Tibial artery (tissue), 4 donors: ENCODE measurements at regions not wholly inside any gene's neighbourhood (a gene's known extent, or its start where the extent isn't known, plus 50 kb on each side); places are given as distances from the start of the nearest gene placed in this dataset.

ENCODE experiments used
- DNase-seq, 2 donors: peaks; one replicate each; pipeline ENCODE4 v3.0.0-alpha.2; 2019
- H3K27ac ChIP-seq, 2 donors: fragments of 200-600 bp; sonication (generic) in 1 of 2; 1 replicate in 1 of 2; 2 replicates in 1 of 2; pipeline ENCODE4 v1.5.1; 2018 to 2019; ENCODE audit warnings: mild to moderate bottlenecking in 1 of 2
- H3K27me3 ChIP-seq, 2 donors: fragments of 200-600 bp; sonication (generic) in 1 of 2; one replicate each; pipeline versions ENCODE4 v1.5.1 to v1.6.0; 2016 to 2019
- H3K36me3 ChIP-seq, 3 donors: fragments of 200-600 bp; sonication (generic) in 2 of 3; one replicate each; pipeline ENCODE4 v1.5.1; 2016 to 2019; ENCODE audit warnings: mild to moderate bottlenecking in 2 of 3
- H3K4me1 ChIP-seq, 4 donors: fragments of 200-600 bp; sonication (generic) in 2 of 4; 1 replicate in 3 of 4; 2 replicates in 1 of 4; pipeline ENCODE4 v1.5.1; 2016 to 2019
- H3K4me3 ChIP-seq, 2 donors: fragments of 200-600 bp; sonication (generic) in 1 of 2; 1 replicate in 1 of 2; 2 replicates in 1 of 2; pipeline ENCODE4 v1.5.1; 2018 to 2019; ENCODE audit warnings: mild to moderate bottlenecking in 2 of 2
- H3K9me3 ChIP-seq, 3 donors: fragments of 200-600 bp; sonication (generic) in 1 of 3; one replicate each; pipeline ENCODE4 v1.5.1; 2016 to 2019
- intact Hi-C: fragments of 100-400 bp; cut with DNase I; formaldehyde crosslinking; loops from one replicate; pipeline ENCODE4 v1.15.0; 2023; ENCODE audit warnings: low total_unique reads
- TF ChIP-seq, protein P1 (sequence below), 2 experiments: fragments of 200-600 bp in 1 of 2; fragments of 450-650 bp in 1 of 2; IDR thresholded peaks; one replicate each; pipeline ENCODE4 v1.5.1; 2017 to 2019; ENCODE audit warnings: antibody characterized with exemption in 2 of 2, mild to moderate bottlenecking in 1 of 2, moderate library complexity in 1 of 2

- no peak for DNase-seq
- Histone ChIP-seq H3K4me1 (no peaks in the 10 kb centered on the region), H3K27ac (no peak overlapping the region), H3K4me3 (no peak overlapping the region), H3K27me3 (peaks cover 0 to 16% of the 10 kb centered on the region in 2 donors), H3K36me3 (no peaks in the 10 kb centered on the region), H3K9me3 (no peaks in the 10 kb centered on the region)
- TF ChIP-seq, protein P1, sequence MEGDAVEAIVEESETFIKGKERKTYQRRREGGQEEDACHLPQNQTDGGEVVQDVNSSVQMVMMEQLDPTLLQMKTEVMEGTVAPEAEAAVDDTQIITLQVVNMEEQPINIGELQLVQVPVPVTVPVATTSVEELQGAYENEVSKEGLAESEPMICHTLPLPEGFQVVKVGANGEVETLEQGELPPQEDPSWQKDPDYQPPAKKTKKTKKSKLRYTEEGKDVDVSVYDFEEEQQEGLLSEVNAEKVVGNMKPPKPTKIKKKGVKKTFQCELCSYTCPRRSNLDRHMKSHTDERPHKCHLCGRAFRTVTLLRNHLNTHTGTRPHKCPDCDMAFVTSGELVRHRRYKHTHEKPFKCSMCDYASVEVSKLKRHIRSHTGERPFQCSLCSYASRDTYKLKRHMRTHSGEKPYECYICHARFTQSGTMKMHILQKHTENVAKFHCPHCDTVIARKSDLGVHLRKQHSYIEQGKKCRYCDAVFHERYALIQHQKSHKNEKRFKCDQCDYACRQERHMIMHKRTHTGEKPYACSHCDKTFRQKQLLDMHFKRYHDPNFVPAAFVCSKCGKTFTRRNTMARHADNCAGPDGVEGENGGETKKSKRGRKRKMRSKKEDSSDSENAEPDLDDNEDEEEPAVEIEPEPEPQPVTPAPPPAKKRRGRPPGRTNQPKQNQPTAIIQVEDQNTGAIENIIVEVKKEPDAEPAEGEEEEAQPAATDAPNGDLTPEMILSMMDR (IDR thresholded peaks at IDR 0.05), result no peak
- intact Hi-C loops, result no loop called here
Measured at GRCh38 chr5:135713161-135713915, 121.1 kb upstream of the SLC25A48 start.

- Histone ChIP-seq H3K4me3 (no peak overlapping the region), H3K27me3 (peaks cover 0 to 16% of the 10 kb centered on the region in 2 donors), H3K27ac (no peak overlapping the region), H3K4me1 (no peaks in the 10 kb centered on the region), H3K36me3 (no peaks in the 10 kb centered on the region), H3K9me3 (no peaks in the 10 kb centered on the region)
- intact Hi-C loops, result no loop called here
- DNase-seq, result no peak
- TF ChIP-seq, protein P1 (IDR thresholded peaks at IDR 0.05), result no peak
Measured at GRCh38 chr5:135711911-135712310, 122.6 kb upstream of the SLC25A48 start.

DNA sequence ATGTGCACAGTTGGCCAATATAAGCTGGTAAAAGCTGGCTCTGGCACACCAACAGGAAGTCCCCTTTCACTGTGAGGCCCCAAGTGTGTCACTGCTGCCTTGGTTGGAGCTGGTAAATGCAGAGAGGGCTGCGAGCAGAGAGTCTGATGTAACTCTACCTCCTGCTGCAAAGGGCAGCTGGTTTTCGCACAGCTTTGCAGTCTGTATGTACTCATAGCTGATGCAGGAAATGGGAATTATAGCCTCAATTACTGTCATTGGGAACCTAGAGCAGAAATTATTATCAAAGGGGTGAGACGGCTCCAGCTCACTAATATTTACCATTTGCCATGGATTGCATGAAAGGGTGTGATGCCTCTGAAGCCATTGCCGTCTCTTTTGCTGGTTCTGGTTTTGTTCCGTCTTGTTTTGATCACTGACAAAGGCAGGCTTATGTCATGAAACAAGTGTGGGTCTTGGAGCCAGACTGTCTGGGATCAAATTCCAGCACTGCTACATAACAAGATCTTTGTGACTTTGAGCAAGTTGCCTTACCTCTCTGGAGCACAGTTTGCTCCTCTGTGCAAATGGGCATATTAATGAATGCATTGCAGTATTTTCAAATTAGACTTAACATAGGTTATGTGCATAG, 124.3 kb upstream of the SLC25A48 start:
- Histone ChIP-seq H3K27ac (no peak overlapping the region), H3K9me3 (no peaks in the 10 kb centered on the region), H3K36me3 (no peaks in the 10 kb centered on the region), H3K4me3 (no peak overlapping the region), H3K27me3 (peaks cover 0 to 16% of the 10 kb centered on the region in 2 donors), H3K4me1 (no peaks in the 10 kb centered on the region)
- TF ChIP-seq, protein P1 (IDR thresholded peaks at IDR 0.05), result no peak
- intact Hi-C loops, result no loop called here
- no peak for DNase-seq

- no peak overlapping the region for H3K27ac ChIP-seq
- H3K27me3 ChIP-seq, result peaks cover 0 to 10% of the 10 kb centered on the region in 2 donors
- H3K9me3 ChIP-seq, result no peaks in the 10 kb centered on the region
- no peaks in the 10 kb centered on the region for H3K36me3 ChIP-seq
- H3K4me3 ChIP-seq, result no peak overlapping the region
- no peak for DNase-seq
- intact Hi-C loops, result no loop called here
- TF ChIP-seq, protein P1 (IDR thresholded peaks at IDR 0.05), result no peak
- no peaks in the 10 kb centered on the region for H3K4me1 ChIP-seq
Measured at GRCh38 chr5:135709208-135709575, 125.3 kb upstream of the SLC25A48 start.

- intact Hi-C loops, result no loop called here
- TF ChIP-seq, protein P1 (IDR thresholded peaks at IDR 0.05), result no peak
Measured at GRCh38 chr5:135708481-135709207, 125.8 kb upstream of the SLC25A48 start.

More at GRCh38 chr5:135708481-135709207, 125.8 kb upstream of the SLC25A48 start:
- Histone ChIP-seq H3K27ac (no peak overlapping the region), H3K27me3 (peaks cover 0 to 4% of the 10 kb centered on the region in 2 donors), H3K36me3 (no peaks in the 10 kb centered on the region), H3K9me3 (no peaks in the 10 kb centered on the region), H3K4me1 (no peaks in the 10 kb centered on the region), H3K4me3 (no peak overlapping the region)
- DNase-seq, result no peak
